GM12892 (cell line): ENCODE measurements at regions not wholly inside any gene's neighbourhood (a gene's known extent, or its start where the extent isn't known, plus 50 kb on each side); places are given as distances from the start of the nearest gene placed in this dataset.

Experiments
- POLR2A ChIP-seq: IDR thresholded peaks from 2 replicates; pipeline ENCODE4 v1.6.1; 2011; ENCODE audit warnings: low read depth, low read length, control low read depth
- POLR2AphosphoS5 ChIP-seq: IDR thresholded peaks from 2 replicates; pipeline ENCODE4 v1.6.1; 2011; ENCODE audit warnings: low read depth, low read length, control low read depth
- TAF1 ChIP-seq: IDR thresholded peaks from 2 replicates; pipeline ENCODE4 v1.6.1; 2011; ENCODE audit warnings: low read depth, mild to moderate bottlenecking, control low read depth, low read length, borderline replicate concordance

DNA sequence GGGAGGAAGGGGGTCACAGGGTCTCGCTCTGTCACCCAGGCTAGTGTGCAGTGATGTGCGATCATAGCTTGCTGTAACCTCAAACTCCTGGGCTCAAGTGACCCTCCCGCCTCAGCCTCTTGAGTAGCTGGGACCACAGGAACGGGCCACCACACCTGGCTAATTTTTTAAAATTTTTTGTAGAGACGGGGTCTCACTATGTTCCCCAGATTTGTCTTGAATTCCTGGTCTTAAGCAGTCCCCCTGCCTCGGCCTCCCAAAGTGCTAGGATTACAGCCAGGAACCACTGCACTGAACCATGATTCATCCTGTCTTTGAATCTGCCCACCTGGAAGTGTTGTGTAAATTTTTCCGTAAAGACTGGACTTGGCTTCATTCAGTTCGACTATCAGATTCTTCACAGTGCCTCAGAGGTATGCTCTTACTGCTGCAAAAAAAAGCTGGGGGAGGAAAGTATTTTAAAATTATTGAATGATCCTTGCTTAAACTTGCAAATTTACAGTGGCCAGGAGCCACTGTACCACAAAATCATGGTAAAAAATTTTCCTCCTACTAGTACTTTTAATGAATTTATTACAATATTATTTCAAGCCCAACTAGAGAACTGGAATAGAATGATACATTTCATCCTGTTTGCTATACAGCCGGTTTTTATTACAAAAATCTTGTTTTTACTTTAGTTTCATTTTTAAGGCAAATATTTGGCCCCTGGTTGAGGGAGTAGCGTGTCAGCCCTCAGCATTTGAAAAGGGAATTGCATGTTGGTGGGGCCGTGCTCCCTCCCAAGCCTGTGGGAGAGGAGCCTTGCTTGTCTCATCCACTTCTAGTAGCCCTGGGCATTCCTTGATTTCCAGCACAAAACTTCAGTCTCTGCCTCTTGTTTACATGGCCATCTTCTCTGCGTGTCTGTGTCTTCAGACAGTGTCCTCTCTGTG lies 202.5 kb upstream of the SGK1 start:
- TF ChIP-seq POLR2A (no peak), POLR2AphosphoS5 (no peak), TAF1 (no peak)
